ENCODE measurements at regions not wholly inside any gene's neighbourhood (a gene's known extent, or its start where the extent isn't known, plus 50 kb on each side); places are given as distances from the start of the nearest gene placed in this dataset.

- WGBS: 82% methylated on average over 15 of the region's 15 CpGs
- H3K27me3 ChIP-seq (ENCODE audit: control insufficient read depth, insufficient read depth): no peaks in the 10 kb centered on the region
- H3K9me3 ChIP-seq (ENCODE audit: control insufficient read depth, low read length): no peaks in the 10 kb centered on the region
- ATAC-seq (no peak), DNase-seq (no peak)
- intact Hi-C loops (cut with DNase I): no loop called here
- H3K4me1 ChIP-seq (ENCODE audit: control insufficient read depth, insufficient read depth, low read length): no peaks in the 10 kb centered on the region
- no peak overlapping the region for H3K27ac ChIP-seq (ENCODE audit: low read length)
- H3K4me3 ChIP-seq (ENCODE audit: low read length): no peak overlapping the region
Measured at GRCh38 chr1:2908561-2908960, 107.1 kb upstream of the TTC34 start.

- 79% methylated on average over 14 of the region's 14 CpGs for WGBS
- H3K27me3 ChIP-seq (ENCODE audit: control insufficient read depth, insufficient read depth): no peaks in the 10 kb centered on the region
- intact Hi-C loops (cut with DNase I): no loop called here
Measured at GRCh38 chr1:2909797-2910196, 108.3 kb upstream of the TTC34 start.

GRCh38 chr1:2910211-2910610 lies 108.7 kb upstream of the TTC34 start:
- 86% methylated on average over 11 of the region's 11 CpGs for WGBS
- no peak overlapping the region for H3K4me3 ChIP-seq (ENCODE audit: low read length)
- DNase-seq (no peak), ATAC-seq (no peak)
- no peaks in the 10 kb centered on the region for H3K27me3 ChIP-seq (ENCODE audit: control insufficient read depth, insufficient read depth)
- no peaks in the 10 kb centered on the region for H3K4me1 ChIP-seq (ENCODE audit: control insufficient read depth, insufficient read depth, low read length)
- H3K27ac ChIP-seq (ENCODE audit: low read length): no peak overlapping the region
- no peaks in the 10 kb centered on the region for H3K9me3 ChIP-seq (ENCODE audit: control insufficient read depth, low read length)
- intact Hi-C loops (cut with DNase I): no loop called here

More at GRCh38 chr1:2909797-2910196, 108.3 kb upstream of the TTC34 start:
- Histone ChIP-seq H3K4me1 (ENCODE audit: control insufficient read depth, insufficient read depth, low read length) (no peaks in the 10 kb centered on the region), H3K27ac (ENCODE audit: low read length) (no peak overlapping the region), H3K9me3 (ENCODE audit: control insufficient read depth, low read length) (no peaks in the 10 kb centered on the region), H3K4me3 (ENCODE audit: low read length) (no peak overlapping the region)
- no peak for ATAC-seq
- no peak for DNase-seq

GRCh38 chr1:2911421-2912178 lies 109.7 kb upstream of the ACTRT2 start:
- ATAC-seq (no peak), DNase-seq (no peak)
- Histone ChIP-seq H3K4me1 (ENCODE audit: control insufficient read depth, insufficient read depth, low read length) (no peaks in the 10 kb centered on the region), H3K9me3 (ENCODE audit: control insufficient read depth, low read length) (no peaks in the 10 kb centered on the region), H3K4me3 (ENCODE audit: low read length) (no peak overlapping the region), H3K27me3 (ENCODE audit: control insufficient read depth, insufficient read depth) (no peaks in the 10 kb centered on the region), H3K27ac (ENCODE audit: low read length) (no peak overlapping the region)
- 85% methylated on average over 31 of the region's 31 CpGs for WGBS
- intact Hi-C loops (cut with DNase I): no loop called here

GRCh38 chr1:2912424-2913061 lies 108.7 kb upstream of the ACTRT2 start:
- no peak for DNase-seq
- intact Hi-C loops (cut with DNase I): no loop called here

GRCh38 chr1:2913091-2913490 lies 108.2 kb upstream of the ACTRT2 start:
- no peaks in the 10 kb centered on the region for H3K27me3 ChIP-seq (ENCODE audit: control insufficient read depth, insufficient read depth)
- no peak overlapping the region for H3K4me3 ChIP-seq (ENCODE audit: low read length)
- H3K27ac ChIP-seq (ENCODE audit: low read length): no peak overlapping the region
- intact Hi-C loops (cut with DNase I): no loop called here
- no peaks in the 10 kb centered on the region for H3K4me1 ChIP-seq (ENCODE audit: control insufficient read depth, insufficient read depth, low read length)
- no peaks in the 10 kb centered on the region for H3K9me3 ChIP-seq (ENCODE audit: control insufficient read depth, low read length)
- DNase-seq: no peak
- ATAC-seq: no peak
- 83% methylated on average over 15 of the region's 15 CpGs for WGBS

More at GRCh38 chr1:2912424-2913061, 108.7 kb upstream of the ACTRT2 start:
- Histone ChIP-seq H3K9me3 (ENCODE audit: control insufficient read depth, low read length) (no peaks in the 10 kb centered on the region), H3K27ac (ENCODE audit: low read length) (no peak overlapping the region), H3K4me3 (ENCODE audit: low read length) (no peak overlapping the region), H3K27me3 (ENCODE audit: control insufficient read depth, insufficient read depth) (no peaks in the 10 kb centered on the region), H3K4me1 (ENCODE audit: control insufficient read depth, insufficient read depth, low read length) (no peaks in the 10 kb centered on the region)
- 79% methylated on average over 16 of the region's 16 CpGs for whole genome bisulfite sequencing
- no peak for ATAC-seq

- Histone ChIP-seq H3K4me1 (ENCODE audit: control insufficient read depth, insufficient read depth, low read length) (no peaks in the 10 kb centered on the region), H3K4me3 (ENCODE audit: low read length) (no peak overlapping the region), H3K27ac (ENCODE audit: low read length) (no peak overlapping the region), H3K9me3 (ENCODE audit: control insufficient read depth, low read length) (no peaks in the 10 kb centered on the region), H3K27me3 (ENCODE audit: control insufficient read depth, insufficient read depth) (no peaks in the 10 kb centered on the region)
- 45% methylated on average over 6 of the region's 6 CpGs for WGBS
- intact Hi-C loops (cut with DNase I): no loop called here
- DNase-seq (no peak), ATAC-seq (no peak)
Measured at GRCh38 chr1:2914702-2915101, 106.6 kb upstream of the ACTRT2 start.

- intact Hi-C loops (cut with DNase I): no loop called here
- DNase-seq (no peak), ATAC-seq (no peak)
- no peaks in the 10 kb centered on the region for H3K4me1 ChIP-seq (ENCODE audit: control insufficient read depth, insufficient read depth, low read length)
- no peaks in the 10 kb centered on the region for H3K27me3 ChIP-seq (ENCODE audit: control insufficient read depth, insufficient read depth)
- H3K4me3 ChIP-seq (ENCODE audit: low read length): no peak overlapping the region
- WGBS: 96% methylated on average over 3 of the region's 3 CpGs
- H3K9me3 ChIP-seq (ENCODE audit: control insufficient read depth, low read length): no peaks in the 10 kb centered on the region
- H3K27ac ChIP-seq (ENCODE audit: low read length): no peak overlapping the region
Measured at GRCh38 chr1:2916153-2916552, 105.1 kb upstream of the ACTRT2 start.

- 73% methylated on average over 19 of the region's 19 CpGs for WGBS
- intact Hi-C loops (cut with DNase I): no loop called here
- H3K9me3 ChIP-seq (ENCODE audit: control insufficient read depth, low read length): no peaks in the 10 kb centered on the region
- no peaks in the 10 kb centered on the region for H3K27me3 ChIP-seq (ENCODE audit: control insufficient read depth, insufficient read depth)
- H3K4me3 ChIP-seq (ENCODE audit: low read length): no peak overlapping the region
- ATAC-seq (no peak), DNase-seq (no peak)
- no peaks in the 10 kb centered on the region for H3K4me1 ChIP-seq (ENCODE audit: control insufficient read depth, insufficient read depth, low read length)
- no peak overlapping the region for H3K27ac ChIP-seq (ENCODE audit: low read length)
Measured at GRCh38 chr1:2916706-2917105, 104.6 kb upstream of the ACTRT2 start.

- WGBS: 89% methylated on average over 17 of the region's 17 CpGs
- DNase-seq (no peak), ATAC-seq (no peak)
- Histone ChIP-seq H3K27me3 (ENCODE audit: control insufficient read depth, insufficient read depth) (no peaks in the 10 kb centered on the region), H3K4me1 (ENCODE audit: control insufficient read depth, insufficient read depth, low read length) (no peaks in the 10 kb centered on the region), H3K9me3 (ENCODE audit: control insufficient read depth, low read length) (no peaks in the 10 kb centered on the region), H3K27ac (ENCODE audit: low read length) (no peak overlapping the region), H3K4me3 (ENCODE audit: low read length) (no peak overlapping the region)
- intact Hi-C loops (cut with DNase I): no loop called here
Measured at GRCh38 chr1:2917284-2917683, 104.0 kb upstream of the ACTRT2 start.

- ATAC-seq: no peak
- no peak overlapping the region for H3K4me3 ChIP-seq (ENCODE audit: low read length)
- no peak for DNase-seq
- WGBS: 84% methylated on average over 16 of the region's 16 CpGs
- H3K27ac ChIP-seq (ENCODE audit: low read length): no peak overlapping the region
- H3K27me3 ChIP-seq (ENCODE audit: control insufficient read depth, insufficient read depth): no peaks in the 10 kb centered on the region
- no peaks in the 10 kb centered on the region for H3K9me3 ChIP-seq (ENCODE audit: control insufficient read depth, low read length)
- intact Hi-C loops (cut with DNase I): no loop called here
- no peaks in the 10 kb centered on the region for H3K4me1 ChIP-seq (ENCODE audit: control insufficient read depth, insufficient read depth, low read length)
Measured at GRCh38 chr1:2918441-2918840, 102.8 kb upstream of the ACTRT2 start.

Measured in right cardiac atrium (tissue), 5 donors.